ENCODE measurements at regions not wholly inside any gene's neighbourhood (a gene's known extent, or its start where the extent isn't known, plus 50 kb on each side); places are given as distances from the start of the nearest gene placed in this dataset.

- TF ChIP-seq CTCF (conservative IDR thresholded peaks at IDR 0.05), result no peak
- TF ChIP-seq ZFX (IDR thresholded peaks at IDR 0.05), result no peak
Observed at GRCh38 chr2:14270036-14270582, 362.4 kb upstream of the LRATD1 start.

Measured in C4-2B (cell line).